Suprapubic skin (tissue), 4 donors: ENCODE measurements at regions not wholly inside any gene's neighbourhood (a gene's known extent, or its start where the extent isn't known, plus 50 kb on each side); places are given as distances from the start of the nearest gene placed in this dataset.

Source experiments
- DNase-seq, 2 donors: peaks; one replicate each; pipeline ENCODE4 v3.0.0-alpha.2; 2019; ENCODE audit warnings: low spot score in 2 of 2
- H3K27ac ChIP-seq: fragments of 200-600 bp; sonication (generic); one replicate; pipeline ENCODE4 v1.5.1; 2019
- H3K27me3 ChIP-seq: fragments of 200-600 bp; sonication (generic); one replicate; pipeline ENCODE4 v1.5.1; 2019
- H3K36me3 ChIP-seq: fragments of 200-600 bp; sonication (generic); one replicate; pipeline ENCODE4 v1.5.1; 2019
- H3K4me1 ChIP-seq: fragments of 200-600 bp; sonication (generic); one replicate; pipeline ENCODE4 v1.5.1; 2019
- H3K4me3 ChIP-seq: fragments of 200-600 bp; sonication (generic); one replicate; pipeline ENCODE4 v1.5.1; 2019; ENCODE audit warnings: mild to moderate bottlenecking
- H3K9me3 ChIP-seq: fragments of 200-600 bp; sonication (generic); one replicate; pipeline ENCODE4 v1.5.1; 2019
- CTCF ChIP-seq, 2 donors: fragments of 200-600 bp in 1 of 2; fragments of 450-650 bp in 1 of 2; sonication (generic) in 1 of 2; IDR thresholded peaks; one replicate each; pipeline ENCODE4 v1.5.1; 2016 to 2019; ENCODE audit warnings: antibody characterized with exemption in 2 of 2, mild to moderate bottlenecking in 1 of 2, moderate library complexity in 1 of 2
- EP300 ChIP-seq: sonication (generic); formaldehyde crosslinking; IDR thresholded peaks from one replicate; pipeline ENCODE4 v1.6.1; 2017; ENCODE audit warnings: antibody characterized with exemption
- POLR2A ChIP-seq, 2 donors: fragments of 450-650 bp; IDR thresholded peaks; one replicate each; pipeline ENCODE4 v1.6.1; 2017; ENCODE audit warnings: antibody characterized with exemption in 2 of 2, mild to moderate bottlenecking in 2 of 2, moderate library complexity in 2 of 2
- POLR2AphosphoS5 ChIP-seq, 3 donors: sonication (generic); formaldehyde crosslinking; IDR thresholded peaks; one replicate each; pipeline ENCODE4 v1.6.1; 2017; ENCODE audit warnings: antibody characterized with exemption in 3 of 3
- WGBS: methylation state at CpG from one replicate; pipeline ENCODE4 v1.1.5; 2018; 5-methylcytosine and 5-hydroxymethylcytosine counted together

DNA sequence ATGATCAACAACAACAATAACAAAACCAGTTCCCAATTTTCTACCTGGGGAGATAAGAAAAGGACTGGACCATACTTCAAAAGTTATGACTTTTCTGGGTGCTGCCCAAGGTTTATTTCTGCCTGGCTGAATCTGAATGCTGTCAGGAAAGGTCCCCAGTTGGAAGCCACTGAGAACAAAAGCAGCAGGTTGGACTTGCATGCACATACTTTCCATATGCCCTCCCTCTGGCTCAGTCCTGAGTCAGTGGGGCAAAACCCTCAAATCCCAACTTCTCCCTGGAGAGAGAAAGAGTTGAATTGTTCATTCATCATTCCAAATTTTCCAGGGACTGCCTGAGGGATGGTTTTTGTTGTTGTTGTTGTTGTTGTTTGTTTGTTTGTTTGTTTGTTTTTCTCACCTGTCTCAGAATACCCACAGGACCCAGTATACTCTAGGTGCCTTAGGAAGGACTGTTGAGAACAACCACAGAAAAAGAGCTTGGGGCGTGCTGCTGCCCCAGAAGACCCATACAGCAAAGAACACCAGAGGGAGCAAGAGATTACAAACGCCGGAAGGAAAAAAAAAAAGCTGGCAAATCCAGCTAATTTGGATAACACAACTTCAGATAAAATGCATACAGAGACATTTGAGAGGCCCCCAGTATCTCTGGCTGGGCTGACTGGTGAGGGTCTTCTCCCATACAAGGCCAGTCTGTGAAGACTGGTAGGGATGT is 138.9 kb upstream of the INPP4B start:
- Histone ChIP-seq H3K4me1 (no peaks in the 10 kb centered on the region), H3K9me3 (no peaks in the 10 kb centered on the region), H3K36me3 (no peaks in the 10 kb centered on the region), H3K27ac (no peak overlapping the region), H3K27me3 (no peaks in the 10 kb centered on the region), H3K4me3 (no peak overlapping the region)
- 35% methylated on average over 3 of the region's 3 CpGs for WGBS
- DNase-seq, result no peak
- TF ChIP-seq EP300, result no peak
- TF ChIP-seq POLR2A (IDR thresholded peaks at IDR 0.05), result no peak
- no peak for TF ChIP-seq POLR2AphosphoS5 (IDR thresholded peaks at IDR 0.05)
- no peak for TF ChIP-seq CTCF (IDR thresholded peaks at IDR 0.05)

DNA sequence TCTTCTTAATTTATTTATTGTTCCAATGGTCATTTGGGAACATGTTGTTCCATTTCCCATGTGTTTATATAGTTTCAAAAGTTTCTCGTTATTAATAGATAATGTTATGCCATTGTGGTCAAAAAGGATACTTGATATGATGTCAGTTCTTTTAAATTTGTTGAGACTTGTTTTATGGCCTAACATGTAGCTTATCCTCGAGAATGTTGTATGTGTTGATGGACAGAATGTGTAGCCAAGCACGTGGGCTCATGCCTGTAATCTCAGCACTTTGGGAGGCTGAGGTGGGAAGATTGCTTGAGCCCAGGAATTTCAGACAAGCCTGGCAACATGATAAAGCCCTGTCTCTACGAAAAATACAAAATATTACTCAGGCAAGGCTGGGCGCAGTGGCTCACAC is 168.5 kb upstream of the USP38 start:
- TF ChIP-seq POLR2AphosphoS5 (IDR thresholded peaks at IDR 0.05) (no peak), CTCF (IDR thresholded peaks at IDR 0.05) (no peak)
- 52% methylated on average over 5 of the region's 5 CpGs for WGBS

GRCh38 chr4:143017210-143017609 is 167.5 kb upstream of the USP38 start:
- DNase-seq, result no peak
- WGBS, result 64% methylated on average over 3 of the region's 3 CpGs

More for the DNA sequence above, 168.5 kb upstream of the USP38 start:
- H3K9me3 ChIP-seq, result peaks cover 9% of the 10 kb centered on the region
- DNase-seq, result no peak
- H3K4me3 ChIP-seq, result no peak overlapping the region
- H3K36me3 ChIP-seq, result no peaks in the 10 kb centered on the region
- no peak overlapping the region for H3K27ac ChIP-seq
- H3K27me3 ChIP-seq, result no peaks in the 10 kb centered on the region
- no peaks in the 10 kb centered on the region for H3K4me1 ChIP-seq

DNA sequence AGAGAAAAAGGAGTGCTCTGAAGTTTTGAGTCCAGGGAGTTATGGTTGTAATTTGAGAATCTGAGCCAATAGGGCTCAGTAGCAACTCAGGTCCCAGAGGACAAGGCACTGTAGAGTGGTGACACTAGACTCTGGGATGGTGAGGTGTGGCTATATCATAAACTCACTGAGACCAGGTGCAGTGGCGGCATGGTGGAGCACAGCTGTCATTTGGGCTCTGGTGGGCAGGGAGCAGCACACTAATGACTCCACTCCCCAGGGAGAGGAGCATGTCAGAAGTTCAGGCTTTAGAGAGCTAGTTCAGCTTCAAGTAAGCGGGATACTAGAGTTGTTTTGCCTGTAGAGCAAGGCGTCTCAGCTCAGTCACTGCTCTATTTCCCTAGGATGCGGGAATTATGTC is 165.4 kb upstream of the USP38 start:
- Histone ChIP-seq H3K4me1 (no peaks in the 10 kb centered on the region), H3K27ac (no peak overlapping the region), H3K4me3 (no peak overlapping the region), H3K36me3 (no peaks in the 10 kb centered on the region), H3K27me3 (no peaks in the 10 kb centered on the region), H3K9me3 (peaks cover 4% of the 10 kb centered on the region)
- TF ChIP-seq EP300 (no peak), POLR2AphosphoS5 (IDR thresholded peaks at IDR 0.05) (no peak), POLR2A (IDR thresholded peaks at IDR 0.05) (no peak), CTCF (IDR thresholded peaks at IDR 0.05) (no peak)
- WGBS, result 92% methylated on average over 4 of the region's 4 CpGs
- no peak for DNase-seq

More at GRCh38 chr4:143017210-143017609, 167.5 kb upstream of the USP38 start:
- no peak for TF ChIP-seq EP300
- no peak for TF ChIP-seq CTCF (IDR thresholded peaks at IDR 0.05)
- no peak for TF ChIP-seq POLR2AphosphoS5 (IDR thresholded peaks at IDR 0.05)
- no peak for TF ChIP-seq POLR2A (IDR thresholded peaks at IDR 0.05)
- Histone ChIP-seq H3K4me1 (no peaks in the 10 kb centered on the region), H3K27ac (no peak overlapping the region), H3K4me3 (no peak overlapping the region), H3K9me3 (peaks cover 8% of the 10 kb centered on the region), H3K36me3 (no peaks in the 10 kb centered on the region), H3K27me3 (no peaks in the 10 kb centered on the region)

- Histone ChIP-seq H3K27ac (no peak overlapping the region), H3K36me3 (no peaks in the 10 kb centered on the region)
Observed at GRCh38 chr4:143021384-143021783, 163.3 kb upstream of the USP38 start.

More at GRCh38 chr4:143021384-143021783, 163.3 kb upstream of the USP38 start:
- H3K4me3 ChIP-seq, result no peak overlapping the region
- no peaks in the 10 kb centered on the region for H3K4me1 ChIP-seq
- no peak for TF ChIP-seq POLR2A (IDR thresholded peaks at IDR 0.05)
- TF ChIP-seq CTCF (IDR thresholded peaks at IDR 0.05), result no peak
- no peak for TF ChIP-seq POLR2AphosphoS5 (IDR thresholded peaks at IDR 0.05)
- no peak for TF ChIP-seq EP300
- no peak for DNase-seq
- no peaks in the 10 kb centered on the region for H3K9me3 ChIP-seq
- H3K27me3 ChIP-seq, result no peaks in the 10 kb centered on the region
